Thymus (tissue), 11 donors: ENCODE measurements at regions not wholly inside any gene's neighbourhood (a gene's known extent, or its start where the extent isn't known, plus 50 kb on each side); places are given as distances from the start of the nearest gene placed in this dataset.

Source experiments
- DNase-seq, 9 donors: peaks; one replicate each; pipeline ENCODE4 v3.0.0-alpha.2; 2013; ENCODE audit warnings: low spot score in 9 of 9, low read depth in 6 of 9, missing footprints in 1 of 9
- H3K27ac ChIP-seq, 2 donors: one replicate each; pipeline ENCODE4 v1.5.1; 2013; ENCODE audit warnings: control low read depth in 1 of 2, low read depth in 1 of 2, low read length in 1 of 2, mild to moderate bottlenecking in 1 of 2, moderate library complexity in 1 of 2
- H3K27me3 ChIP-seq, 2 donors: one replicate each; pipeline ENCODE4 v1.5.1; 2013; ENCODE audit warnings: low read length in 1 of 2; ENCODE audit not compliant: control insufficient read depth in 2 of 2, insufficient read depth in 1 of 2
- H3K36me3 ChIP-seq, 2 donors: one replicate each; pipeline ENCODE4 v1.5.1; 2013; ENCODE audit warnings: low read length in 1 of 2, mild to moderate bottlenecking in 1 of 2, moderate library complexity in 1 of 2; ENCODE audit not compliant: control insufficient read depth in 2 of 2, insufficient read depth in 2 of 2
- H3K4me1 ChIP-seq, 2 donors: one replicate each; pipeline ENCODE4 v1.5.1; 2013; ENCODE audit warnings: low read length in 2 of 2; ENCODE audit not compliant: control insufficient read depth in 2 of 2, insufficient read depth in 2 of 2
- H3K4me3 ChIP-seq, 2 donors: one replicate each; pipeline ENCODE4 v1.5.1; 2013; ENCODE audit warnings: low read length in 2 of 2, control low read depth in 1 of 2, mild to moderate bottlenecking in 1 of 2
- H3K9me3 ChIP-seq, 2 donors: one replicate each; pipeline ENCODE4 v1.5.1; 2013; ENCODE audit warnings: low read length in 1 of 2, mild to moderate bottlenecking in 1 of 2; ENCODE audit not compliant: control insufficient read depth in 2 of 2, insufficient read depth in 1 of 2
- WGBS: extraction: QIAGEN DNeasy Blood & Tissue Kit; methylation state at CpG from one replicate; pipeline ENCODE4 v1.1.7; 2013; 5-methylcytosine and 5-hydroxymethylcytosine counted together
- donor health status: healthy.

DNA sequence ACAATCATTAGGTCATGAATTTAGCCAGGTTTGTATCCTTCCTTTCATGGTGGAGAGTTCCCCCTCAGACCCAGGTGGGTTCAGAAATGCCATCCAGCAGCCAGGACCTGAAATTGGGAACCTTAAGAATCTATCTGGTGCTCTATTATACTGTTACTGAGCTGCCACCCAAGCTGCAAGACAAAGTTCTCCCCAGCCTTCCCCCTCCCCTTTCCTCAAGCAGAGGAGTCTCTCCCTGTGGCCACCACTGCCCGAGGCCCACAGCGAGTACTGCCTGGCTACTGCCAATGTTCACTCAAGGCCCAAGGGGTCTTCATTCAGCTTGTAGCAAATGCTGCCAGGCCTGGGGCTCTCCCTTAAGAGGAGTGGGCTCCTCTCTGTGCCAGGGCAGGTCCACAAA, 133.8 kb downstream of the TMEM38B start:
- no peaks in the 10 kb centered on the region for H3K36me3 ChIP-seq
- no peak overlapping the region for H3K27ac ChIP-seq
- H3K9me3 ChIP-seq = no peaks in the 10 kb centered on the region
- DNase-seq = no peak
- H3K27me3 ChIP-seq = no peaks in the 10 kb centered on the region
- no peaks in the 10 kb centered on the region for H3K4me1 ChIP-seq
- 99% methylated on average over 2 of the region's 2 CpGs for WGBS
- H3K4me3 ChIP-seq = no peak overlapping the region

DNA sequence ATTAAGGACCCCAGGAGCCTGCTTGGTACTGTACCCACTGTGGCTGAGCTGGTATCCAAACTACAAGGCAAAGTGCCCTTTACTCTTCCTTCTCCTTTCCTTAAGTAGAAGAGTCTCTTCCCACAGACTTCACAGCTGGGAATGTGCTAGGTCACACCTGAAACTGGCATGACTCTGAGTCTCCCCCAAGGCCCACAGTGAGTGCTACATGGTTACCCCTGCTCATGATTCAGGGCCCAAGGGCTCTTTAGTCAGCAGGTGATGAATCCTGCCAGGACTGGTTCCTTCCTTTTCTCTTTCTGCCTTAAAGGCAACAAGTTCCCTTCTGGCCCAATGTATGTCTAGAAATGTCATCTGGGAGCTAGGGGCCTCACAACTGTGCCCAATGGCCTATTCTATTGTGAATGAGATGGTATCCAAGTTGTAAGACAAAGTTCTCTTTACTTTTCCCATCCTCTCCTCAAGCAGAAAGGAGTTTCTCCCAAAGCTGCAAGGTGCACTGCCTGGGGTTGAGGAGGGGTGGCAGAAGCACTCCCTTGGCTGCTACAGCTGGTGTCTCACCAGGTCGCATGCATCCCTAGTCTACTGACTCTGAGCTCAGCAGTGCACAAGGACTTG, 134.4 kb downstream of the TMEM38B start:
- Histone ChIP-seq H3K36me3 (no peaks in the 10 kb centered on the region), H3K4me3 (no peak overlapping the region), H3K4me1 (no peaks in the 10 kb centered on the region), H3K27me3 (no peaks in the 10 kb centered on the region), H3K27ac (no peak overlapping the region), H3K9me3 (no peaks in the 10 kb centered on the region)
- no peak for DNase-seq
- 0% methylated on average over 1 of the region's 1 CpG for WGBS

DNA sequence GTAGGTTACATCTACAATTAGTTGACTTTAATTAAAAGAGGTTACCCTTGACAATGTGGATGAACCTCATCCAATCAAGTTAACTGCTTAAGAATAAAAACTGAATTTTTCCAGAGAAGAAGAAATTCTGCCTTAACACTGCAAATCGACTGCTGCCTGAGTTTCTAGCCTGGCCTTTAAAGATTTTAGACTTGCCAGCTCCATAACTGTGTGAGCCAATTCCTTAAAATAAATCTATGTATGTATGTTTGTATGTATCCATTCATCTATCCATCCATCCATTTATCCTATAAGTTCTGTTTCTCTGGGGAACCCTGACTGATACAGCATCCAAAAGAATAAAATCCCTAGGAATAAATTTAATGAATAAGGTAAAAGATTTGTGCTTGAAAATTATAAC, 136.1 kb downstream of the TMEM38B start:
- Histone ChIP-seq H3K36me3 (no peaks in the 10 kb centered on the region), H3K27ac (no peak overlapping the region), H3K9me3 (no peaks in the 10 kb centered on the region), H3K27me3 (no peaks in the 10 kb centered on the region), H3K4me1 (no peaks in the 10 kb centered on the region), H3K4me3 (no peak overlapping the region)
- 91% methylated on average over 1 of the region's 1 CpG for WGBS
- no peak for DNase-seq

DNA sequence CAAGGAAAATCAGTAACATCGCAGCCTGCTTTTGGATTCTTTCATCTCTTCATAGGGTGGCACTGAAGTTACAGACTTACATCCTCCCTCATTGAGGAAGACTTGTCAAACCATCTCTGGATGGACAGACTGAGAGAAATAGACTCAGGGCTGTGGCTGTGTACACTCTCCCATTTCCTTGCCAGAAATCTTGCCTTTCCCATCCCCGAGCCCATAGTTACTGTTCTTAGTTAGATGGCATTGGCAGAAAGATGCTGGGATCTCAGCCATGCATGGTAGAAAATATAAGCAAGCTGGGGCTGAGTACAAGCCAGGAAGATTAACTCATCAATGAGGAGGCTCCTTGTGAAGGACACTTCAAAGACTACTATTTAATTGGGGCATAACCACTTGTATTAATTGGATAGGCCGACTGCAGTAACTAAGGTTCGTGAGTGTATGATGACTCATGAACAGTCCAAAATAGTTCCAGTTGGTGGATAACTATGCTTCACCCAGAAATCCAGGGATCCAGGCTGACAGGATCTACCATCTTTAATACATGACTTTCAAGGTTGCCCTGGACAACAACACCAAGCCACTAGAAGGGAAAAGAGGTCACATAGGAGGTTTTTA, 137.9 kb downstream of the TMEM38B start:
- 70% methylated on average over 4 of the region's 4 CpGs for WGBS
- Histone ChIP-seq H3K9me3 (no peaks in the 10 kb centered on the region), H3K27ac (no peak overlapping the region), H3K27me3 (no peaks in the 10 kb centered on the region), H3K4me3 (no peak overlapping the region), H3K36me3 (no peaks in the 10 kb centered on the region), H3K4me1 (no peaks in the 10 kb centered on the region)
- no peak for DNase-seq

DNA sequence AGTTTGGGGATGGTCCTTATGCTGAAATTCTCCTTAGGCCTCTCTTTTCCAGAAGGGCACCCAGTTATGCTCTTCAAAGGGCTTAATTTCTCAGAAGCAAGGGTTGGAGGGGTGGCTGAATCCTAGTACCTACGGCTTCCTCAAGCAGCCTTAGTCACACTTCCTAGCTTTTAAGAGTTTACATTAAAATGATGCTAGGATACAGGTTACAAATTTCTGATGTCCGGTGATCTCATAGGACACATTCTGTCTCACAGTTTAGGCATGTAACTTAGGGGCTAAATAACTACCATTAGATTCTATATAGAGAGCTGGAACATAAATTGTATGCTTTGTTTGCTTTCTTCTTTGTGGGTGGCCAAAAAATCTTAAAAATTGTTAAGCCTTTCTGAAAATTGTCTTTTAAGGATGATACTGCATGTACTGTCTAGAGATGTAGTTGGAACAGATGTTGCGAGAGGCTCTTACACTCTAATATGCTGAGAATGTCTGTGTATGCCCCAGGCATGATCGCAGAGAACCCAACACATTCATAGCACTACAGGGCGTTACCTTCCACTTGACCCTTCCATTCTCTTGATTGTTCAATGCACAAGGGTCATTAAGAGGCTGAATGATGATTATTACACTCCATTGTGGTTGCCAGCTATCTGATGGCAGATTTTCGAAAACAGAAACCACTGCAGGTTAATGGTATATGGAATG, 139.1 kb downstream of the TMEM38B start:
- Histone ChIP-seq H3K27me3 (no peaks in the 10 kb centered on the region), H3K9me3 (no peaks in the 10 kb centered on the region), H3K27ac (no peak overlapping the region), H3K36me3 (no peaks in the 10 kb centered on the region), H3K4me3 (no peak overlapping the region), H3K4me1 (no peaks in the 10 kb centered on the region)
- WGBS = 97% methylated on average over 6 of the region's 6 CpGs
- DNase-seq = no peak

DNA sequence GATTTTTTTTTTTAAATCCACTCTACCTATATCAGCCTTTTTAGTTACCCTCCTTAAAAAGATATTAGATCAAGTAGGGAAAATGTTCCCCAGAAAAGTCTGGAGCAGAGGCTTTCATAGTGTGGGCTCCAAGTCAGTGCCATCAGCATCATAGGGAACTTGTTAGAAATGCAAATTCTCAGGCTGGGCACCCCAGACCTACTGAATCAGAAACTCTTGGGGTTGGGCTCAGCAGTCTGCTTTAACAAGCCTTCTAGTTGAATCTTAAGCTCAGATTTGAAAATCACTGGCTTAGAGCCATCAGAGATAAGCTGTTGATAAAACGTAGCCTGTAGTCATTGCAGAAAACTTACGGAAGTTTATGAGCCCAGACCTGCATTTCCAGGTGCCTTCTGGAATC, 140.1 kb downstream of the TMEM38B start:
- Histone ChIP-seq H3K4me1 (no peaks in the 10 kb centered on the region), H3K27me3 (no peaks in the 10 kb centered on the region), H3K9me3 (no peaks in the 10 kb centered on the region), H3K4me3 (no peak overlapping the region), H3K27ac (no peak overlapping the region), H3K36me3 (no peaks in the 10 kb centered on the region)
- 94% methylated on average over 2 of the region's 2 CpGs for WGBS
- DNase-seq = no peak

DNA sequence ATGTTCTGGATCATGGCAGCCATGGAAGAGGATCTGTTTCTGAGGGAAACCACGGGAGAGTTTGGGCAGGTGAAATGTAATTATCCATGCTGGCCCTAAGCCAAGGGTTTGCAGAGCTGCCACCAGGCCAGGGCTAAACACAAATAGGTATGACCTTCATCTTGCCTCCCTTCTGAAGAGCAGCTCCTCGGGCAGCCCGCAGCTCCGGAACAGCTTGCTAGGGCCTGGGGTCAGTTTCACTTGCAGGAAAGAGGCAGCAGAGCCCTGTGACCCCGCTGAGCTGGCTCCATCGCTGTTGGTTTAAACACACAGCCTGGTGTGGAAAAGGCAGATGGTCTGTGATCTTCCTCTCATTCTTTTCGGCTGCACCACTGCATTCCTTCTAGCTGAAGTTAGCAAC, 141.4 kb downstream of the TMEM38B start:
- WGBS = 89% methylated on average over 7 of the region's 7 CpGs
- no peak overlapping the region for H3K27ac ChIP-seq
- no peaks in the 10 kb centered on the region for H3K27me3 ChIP-seq
- no peak overlapping the region for H3K4me3 ChIP-seq
- no peaks in the 10 kb centered on the region for H3K9me3 ChIP-seq
- no peak for DNase-seq
- no peaks in the 10 kb centered on the region for H3K36me3 ChIP-seq
- no peaks in the 10 kb centered on the region for H3K4me1 ChIP-seq

DNA sequence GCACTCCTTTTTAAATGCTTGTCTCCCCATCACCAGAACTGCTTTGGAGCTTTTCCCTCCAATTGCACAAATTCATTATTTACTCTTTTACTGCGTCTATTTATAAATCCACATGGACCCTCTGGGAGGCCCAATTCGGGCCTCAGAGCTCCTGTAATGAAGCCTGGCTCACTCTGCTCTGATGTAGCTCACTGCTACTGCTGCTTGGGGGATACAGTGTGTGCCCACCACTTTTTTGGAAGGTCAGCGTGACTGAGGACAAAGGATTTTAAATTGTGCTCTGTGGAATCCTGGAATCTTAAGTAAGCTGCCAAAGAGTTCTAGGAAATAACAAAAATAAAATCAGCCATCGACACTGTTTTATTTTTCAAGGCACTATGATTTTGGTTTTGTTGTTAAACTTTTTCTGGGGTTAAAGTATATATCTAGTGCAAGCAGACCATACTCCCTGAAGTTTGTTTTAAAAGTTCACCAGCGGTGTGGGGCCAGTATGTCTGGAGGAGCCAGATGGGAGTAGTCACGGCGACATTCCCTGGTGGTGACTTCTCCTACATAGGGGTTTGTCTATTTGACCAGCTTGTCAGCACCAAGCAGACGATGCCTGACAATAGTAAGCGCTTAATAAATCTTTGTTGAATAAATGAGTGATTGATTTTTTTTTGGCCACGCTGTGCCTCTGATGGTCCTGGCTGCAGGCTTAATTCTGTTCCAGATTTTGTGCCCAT, 142.8 kb downstream of the TMEM38B start:
- no peak for DNase-seq
- WGBS = 96% methylated on average over 10 of the region's 10 CpGs
- H3K4me1 ChIP-seq = no peaks in the 10 kb centered on the region
- no peaks in the 10 kb centered on the region for H3K36me3 ChIP-seq
- H3K27ac ChIP-seq = no peak overlapping the region
- H3K9me3 ChIP-seq = no peaks in the 10 kb centered on the region
- H3K4me3 ChIP-seq = no peak overlapping the region
- H3K27me3 ChIP-seq = no peaks in the 10 kb centered on the region

DNA sequence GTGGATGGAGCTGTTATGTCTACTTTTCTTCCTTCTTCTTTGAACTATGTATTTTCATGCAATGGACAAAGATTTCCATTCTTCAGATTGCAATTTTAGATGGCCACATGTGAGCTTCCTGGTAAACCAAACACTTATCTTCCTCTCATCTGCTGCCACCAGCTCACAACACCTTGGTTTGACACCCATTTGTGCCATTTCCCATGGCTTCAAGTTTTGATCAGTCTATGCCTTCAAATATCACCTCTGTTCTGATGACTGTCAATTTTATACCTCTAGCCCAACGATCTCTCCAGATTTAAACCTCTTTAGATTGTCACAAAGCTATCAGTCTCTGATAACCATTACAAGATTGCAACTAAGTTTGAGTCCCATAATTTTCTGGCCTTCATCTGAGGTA, 147.2 kb downstream of the TMEM38B start:
- 99% methylated on average over 1 of the region's 1 CpG for WGBS
- Histone ChIP-seq H3K36me3 (no peaks in the 10 kb centered on the region), H3K27me3 (no peaks in the 10 kb centered on the region), H3K9me3 (no peaks in the 10 kb centered on the region), H3K4me3 (no peak overlapping the region), H3K27ac (no peak overlapping the region), H3K4me1 (no peaks in the 10 kb centered on the region)
- DNase-seq = no peak
